Endometrium (tissue), 2 donors: ENCODE measurements at regions not wholly inside any gene's neighbourhood (a gene's known extent, or its start where the extent isn't known, plus 50 kb on each side); places are given as distances from the start of the nearest gene placed in this dataset.
A peak's percentile ranks its signal among the peaks of the same experiment; 100 is the strongest.
"Not testable (repeated sequence)": the region's sequence is repeated elsewhere in the genome, so short reads cannot be mapped to it uniquely, and the experiment has no call there.

ENCODE experiments used
- FAIRE-seq: peaks from 2 replicates; lab custom pipeline; 2012; peaks lifted over from hg19 to GRCh38; lab: Jason Lieb, UNC
- donor health status: control.
- donor health status: control.

GRCh38 chr2:14072338-14072737 is 560.2 kb upstream of the LRATD1 start:
- FAIRE-seq, result no peak

GRCh38 chr2:14074691-14075090 is 557.8 kb upstream of the LRATD1 start:
- FAIRE-seq, result no peak

- no peak for FAIRE-seq
Observed at GRCh38 chr2:14079576-14079975, 552.9 kb upstream of the LRATD1 start.

- FAIRE-seq, result no peak
Observed at GRCh38 chr2:14081521-14081920, 551.0 kb upstream of the LRATD1 start.

GRCh38 chr2:14082640-14083039 is 549.9 kb upstream of the LRATD1 start:
- no peak for FAIRE-seq

- no peak for FAIRE-seq
Observed at GRCh38 chr2:14094592-14094991, 537.9 kb upstream of the LRATD1 start.

- FAIRE-seq, result not testable (repeated sequence)
Observed at GRCh38 chr2:14099101-14099500, 533.4 kb upstream of the LRATD1 start.

- FAIRE-seq, result peak; percentile 68
Observed at GRCh38 chr2:14114275-14114674, 518.2 kb upstream of the LRATD1 start.

- no peak for FAIRE-seq
Observed at GRCh38 chr2:14120376-14120775, 512.1 kb upstream of the LRATD1 start.

- FAIRE-seq, result no peak
Observed at GRCh38 chr2:14123436-14124103, 508.9 kb upstream of the LRATD1 start.

GRCh38 chr2:14125624-14126293 is 506.8 kb upstream of the LRATD1 start:
- no peak for FAIRE-seq

GRCh38 chr2:14126846-14127245 is 505.7 kb upstream of the LRATD1 start:
- FAIRE-seq, result peak; percentile 54

- FAIRE-seq, result no peak
Observed at GRCh38 chr2:14127765-14128164, 504.8 kb upstream of the LRATD1 start.

GRCh38 chr2:14132386-14132785 is 500.1 kb upstream of the LRATD1 start:
- no peak for FAIRE-seq

GRCh38 chr2:14134771-14135170 is 497.7 kb upstream of the LRATD1 start:
- FAIRE-seq, result no peak

GRCh38 chr2:14136030-14136429 is 496.5 kb upstream of the LRATD1 start:
- no peak for FAIRE-seq

- FAIRE-seq, result no peak
Observed at GRCh38 chr2:14137643-14138042, 494.9 kb upstream of the LRATD1 start.

GRCh38 chr2:14140009-14140550 is 492.4 kb upstream of the LRATD1 start:
- no peak for FAIRE-seq

- no peak for FAIRE-seq
Observed at GRCh38 chr2:14143435-14143834, 489.1 kb upstream of the LRATD1 start.

- FAIRE-seq, result no peak
Observed at GRCh38 chr2:14148216-14148615, 484.3 kb upstream of the LRATD1 start.

GRCh38 chr2:14157816-14158215 is 474.7 kb upstream of the LRATD1 start:
- FAIRE-seq, result no peak

- no peak for FAIRE-seq
Observed at GRCh38 chr2:14180333-14180732, 452.2 kb upstream of the LRATD1 start.

GRCh38 chr2:14182227-14182946 is 450.1 kb upstream of the LRATD1 start:
- no peak for FAIRE-seq
